Islet precursor cell (in vitro differentiated cells): ENCODE measurements at regions not wholly inside any gene's neighbourhood (a gene's known extent, or its start where the extent isn't known, plus 50 kb on each side); places are given as distances from the start of the nearest gene placed in this dataset.
"Not testable (repeated sequence)": the region's sequence is repeated elsewhere in the genome, so short reads cannot be mapped to it uniquely, and the experiment has no call there.

Experiments
- DNase-seq: peaks from one replicate; pipeline ENCODE4 v3.0.0-alpha.2; 2018

DNA sequence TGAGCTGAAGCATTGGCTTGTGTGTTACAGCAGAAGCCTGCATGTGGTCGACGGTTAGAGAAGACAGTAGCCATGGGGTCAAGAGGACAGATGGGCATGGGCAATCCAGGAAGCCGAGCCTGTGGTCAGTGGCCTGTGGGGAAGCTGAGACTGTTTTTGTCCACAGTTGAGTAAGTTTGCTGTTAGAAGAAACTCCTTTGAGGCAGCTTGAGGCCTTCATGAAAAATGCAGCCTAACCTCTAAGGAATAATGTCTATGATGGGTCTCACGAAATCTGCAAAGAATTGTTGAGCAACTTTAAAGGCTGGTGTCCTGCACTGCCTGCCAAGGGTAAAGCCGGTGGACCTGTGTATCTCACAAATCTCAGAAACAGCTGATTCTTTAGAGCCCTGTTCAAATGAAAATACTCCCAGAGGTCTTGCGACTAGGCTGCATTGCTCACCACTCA, 322.4 kb downstream of the SETD4 start:
- no peak for DNase-seq

DNA sequence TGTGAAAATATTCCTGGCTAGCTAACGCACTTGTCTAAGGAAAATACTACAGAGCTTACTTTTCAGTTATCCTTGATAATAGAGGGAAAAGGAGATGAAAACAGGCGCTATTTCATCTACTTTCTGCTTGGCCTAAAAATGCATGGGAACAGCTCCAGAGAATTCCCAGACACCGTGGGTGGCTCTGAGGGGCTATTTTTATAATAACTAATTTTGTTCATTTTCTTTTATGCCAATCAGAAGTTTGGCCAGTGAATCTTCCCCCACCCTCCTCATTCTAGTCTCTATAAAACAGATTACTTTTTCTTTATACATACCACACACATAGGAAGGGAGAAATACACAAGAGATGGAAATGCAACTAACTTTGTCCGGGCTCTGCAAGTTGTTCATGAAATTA, 322.9 kb downstream of the SETD4 start:
- DNase-seq, result no peak

DNA sequence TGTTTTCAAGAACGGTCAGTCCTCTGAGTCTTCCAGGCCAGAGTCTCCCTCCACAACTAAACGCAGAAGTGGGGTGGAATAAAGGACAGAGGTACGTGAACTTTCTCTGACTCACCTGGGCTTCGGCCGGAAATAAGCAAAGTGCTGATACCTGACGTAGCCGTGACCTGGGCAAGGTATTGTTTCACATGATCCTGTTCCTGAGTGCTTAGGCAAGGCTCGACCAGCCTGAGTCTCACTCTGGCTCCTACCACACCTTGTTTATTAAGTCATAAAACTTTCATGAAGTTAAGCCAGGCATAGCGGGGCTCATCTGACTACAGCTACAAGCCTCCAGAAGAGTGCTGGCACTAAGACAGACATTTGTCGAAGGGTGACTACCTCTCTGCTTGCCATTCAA, 327.5 kb downstream of the SETD4 start:
- no peak for DNase-seq

DNA sequence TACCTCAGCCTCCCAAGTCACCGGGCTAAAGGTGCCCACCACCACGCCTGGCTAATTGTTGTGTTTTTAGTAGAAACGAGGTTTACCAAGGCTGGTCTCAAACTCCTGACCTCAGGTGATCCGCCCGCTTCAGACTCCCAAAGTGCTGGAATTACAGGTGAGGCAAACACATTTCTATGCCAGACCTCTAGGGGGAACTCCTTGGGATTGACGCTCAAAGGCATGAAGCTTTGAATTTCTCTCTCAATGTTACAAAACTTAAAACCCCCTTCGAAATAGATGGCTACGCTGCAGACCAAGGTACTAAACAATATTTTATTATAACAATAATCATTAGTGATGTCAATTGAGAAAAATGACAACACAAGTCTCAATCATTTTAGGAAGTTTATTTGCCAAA, 330.0 kb downstream of the SETD4 start:
- DNase-seq, result no peak

DNA sequence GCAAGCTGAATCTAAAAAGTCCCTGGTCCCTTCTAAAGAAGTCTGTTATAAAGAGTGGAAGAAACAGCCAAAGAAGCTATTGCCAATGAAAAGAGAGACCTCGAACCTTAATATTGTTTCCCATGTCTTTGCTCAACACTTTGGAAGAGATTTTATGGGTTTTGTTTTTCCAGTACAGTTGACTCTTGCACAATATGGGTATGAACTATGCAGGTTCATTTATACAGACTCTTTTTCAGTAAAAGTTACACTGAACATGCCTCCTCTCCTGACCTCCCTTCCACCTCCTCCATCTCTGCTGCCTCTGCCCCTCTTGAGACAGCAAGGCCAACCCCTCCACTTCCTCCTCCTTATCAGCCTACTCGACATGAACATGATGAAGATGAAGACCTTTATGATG, 332.5 kb downstream of the SETD4 start:
- no peak for DNase-seq

DNA sequence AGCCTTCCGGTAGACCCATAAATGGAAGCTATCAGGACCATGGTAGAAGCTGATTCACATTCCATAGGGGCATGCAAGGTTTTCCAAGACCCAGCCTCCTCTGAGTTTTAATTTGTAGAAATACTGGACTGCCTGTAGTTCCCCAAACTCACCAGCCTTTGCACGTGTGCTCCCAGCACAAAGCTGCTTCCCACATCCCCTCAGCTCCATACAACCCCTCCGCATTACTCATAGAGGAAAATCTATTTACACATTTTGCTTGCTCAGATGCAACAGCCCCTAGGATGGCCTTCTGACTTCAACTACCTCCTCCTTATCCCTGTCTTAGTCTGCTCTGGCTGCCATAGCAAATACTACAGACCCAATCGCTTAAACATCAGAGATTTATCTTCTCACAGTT, 336.2 kb downstream of the SETD4 start:
- no peak for DNase-seq

DNA sequence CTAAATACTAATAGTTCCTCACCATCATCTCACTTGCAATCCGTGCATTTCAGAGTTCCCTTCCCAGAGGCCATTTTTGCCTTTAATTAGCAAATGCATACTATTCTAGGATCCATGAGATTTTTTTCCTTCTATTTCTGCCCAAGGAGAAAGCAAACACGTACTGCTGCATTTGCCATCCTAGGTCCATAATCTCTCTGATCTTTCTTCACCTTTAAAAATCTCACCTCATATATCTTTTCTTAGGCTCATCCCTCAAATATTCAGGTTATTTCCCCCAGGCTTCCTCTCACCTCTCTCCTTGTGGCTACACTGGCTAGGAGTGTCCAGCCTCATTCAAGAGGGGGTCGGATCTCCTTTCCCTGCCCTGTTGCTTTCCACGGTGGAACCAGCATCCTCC, 338.6 kb downstream of the SETD4 start:
- no peak for DNase-seq

DNA sequence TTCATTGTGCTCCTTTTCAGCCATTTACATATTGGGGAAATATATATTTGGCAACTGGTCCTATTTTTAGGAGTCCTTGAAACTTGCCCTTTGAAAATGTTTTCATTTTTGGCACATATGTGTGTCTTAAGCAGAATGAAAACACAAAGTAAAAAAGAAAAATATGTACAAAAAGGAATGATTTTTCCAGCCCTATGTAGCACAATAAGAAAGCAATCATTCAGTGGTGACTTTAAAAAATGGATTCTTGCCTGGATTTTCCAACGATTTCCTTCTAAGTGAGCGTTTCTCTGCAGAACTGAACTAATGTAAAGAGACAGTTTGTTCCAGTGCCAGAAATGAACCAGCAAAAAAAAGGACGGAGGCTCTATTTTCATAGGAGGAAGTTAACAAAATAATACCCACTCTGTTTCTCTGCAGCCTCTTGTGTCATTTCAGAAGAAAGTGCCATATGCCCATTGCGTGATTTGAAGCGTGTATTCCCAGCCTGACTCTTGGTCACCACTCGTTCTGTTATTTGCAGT, 340.1 kb downstream of the SETD4 start:
- DNase-seq, result no peak

DNA sequence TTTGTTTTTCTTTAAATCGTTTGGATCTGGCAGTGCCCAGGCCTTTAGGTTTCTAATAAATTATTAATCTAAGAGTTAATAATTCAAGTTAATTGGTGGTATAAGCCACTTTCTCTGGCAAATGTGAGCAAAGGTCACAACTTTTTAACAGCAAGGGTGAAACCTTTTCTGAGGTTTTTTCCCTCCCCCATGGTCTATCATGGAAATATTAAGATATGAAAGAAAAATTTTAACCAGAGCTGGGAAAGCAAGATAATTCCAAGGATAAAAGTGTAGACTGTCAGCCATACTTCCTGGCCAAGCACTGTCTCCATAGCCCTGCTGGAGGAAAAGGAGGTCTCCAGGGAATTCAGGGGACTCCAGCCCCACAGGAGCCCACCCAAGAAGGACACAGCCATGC, 341.2 kb downstream of the SETD4 start:
- DNase-seq, result no peak

DNA sequence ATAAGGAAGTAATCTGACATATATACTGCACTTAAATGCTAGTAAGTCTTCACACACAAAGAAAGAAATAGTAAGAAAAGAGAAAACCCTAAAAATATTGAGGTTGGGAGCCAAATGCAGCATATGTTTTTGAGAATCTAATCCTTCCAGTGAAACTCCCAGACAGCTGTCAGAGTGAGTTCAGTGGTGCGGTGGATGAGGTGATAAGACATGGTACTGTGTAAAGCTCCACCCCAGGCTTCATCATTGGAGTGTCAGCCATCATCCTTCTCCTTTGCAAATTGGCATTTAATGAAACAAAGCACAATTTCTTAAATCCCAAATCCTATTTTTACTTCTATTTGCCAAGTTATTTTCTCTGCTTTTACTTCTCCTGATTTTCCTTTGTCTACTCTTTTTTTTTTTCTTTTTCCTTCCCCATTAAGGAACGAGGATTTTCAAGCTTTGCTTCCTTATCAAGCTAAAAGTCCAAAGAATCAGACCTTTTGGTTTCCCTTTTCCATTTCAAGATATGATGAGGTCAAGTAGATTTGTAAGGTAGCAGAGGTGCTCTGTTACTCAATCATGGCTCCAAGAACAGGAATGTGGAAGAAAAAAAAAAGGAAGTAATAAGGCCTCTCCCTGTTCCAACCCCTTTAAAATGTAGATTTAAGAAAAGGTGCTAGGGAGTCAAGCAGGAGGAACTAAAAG, 343.3 kb downstream of the SETD4 start:
- DNase-seq, result no peak

DNA sequence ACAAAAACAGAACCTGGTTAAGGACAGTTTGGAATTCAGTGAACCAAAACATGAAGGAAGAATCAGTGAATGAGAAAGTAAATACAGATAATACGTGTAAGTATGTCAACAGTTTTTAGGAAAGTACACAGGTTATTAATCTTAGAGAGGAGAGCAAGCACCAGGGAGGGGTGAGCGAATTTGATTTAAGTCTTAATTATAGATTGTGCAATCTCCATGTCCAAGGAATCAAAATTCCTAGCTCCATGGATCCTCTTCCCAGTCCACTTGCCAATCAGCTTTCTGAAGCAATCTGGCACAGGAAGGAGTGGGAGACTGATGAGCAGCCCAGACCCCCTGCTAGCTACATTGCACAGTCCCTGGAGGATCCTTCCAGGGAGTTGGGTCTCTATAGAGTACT, 346.4 kb downstream of the SETD4 start:
- no peak for DNase-seq

DNA sequence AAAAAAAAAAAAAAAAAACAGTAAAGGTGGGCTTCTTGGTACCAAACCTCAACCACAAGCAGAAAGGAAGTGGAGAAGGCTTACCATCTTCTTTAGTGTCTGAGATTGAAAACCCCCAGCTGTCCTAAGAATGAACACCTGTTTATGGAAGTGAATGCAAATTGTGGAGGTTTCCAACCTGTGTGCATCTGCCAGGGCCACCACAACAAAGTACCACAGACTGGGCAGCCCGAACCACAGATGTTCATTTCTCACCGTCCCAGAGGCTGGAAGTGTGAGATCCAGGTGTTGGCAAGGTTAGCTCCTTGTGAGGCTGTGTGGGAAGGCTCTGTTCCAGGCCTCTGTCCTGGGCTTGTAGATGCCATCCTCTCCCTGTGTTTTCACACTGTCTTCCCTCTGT, 348.7 kb downstream of the SETD4 start:
- no peak for DNase-seq

DNA sequence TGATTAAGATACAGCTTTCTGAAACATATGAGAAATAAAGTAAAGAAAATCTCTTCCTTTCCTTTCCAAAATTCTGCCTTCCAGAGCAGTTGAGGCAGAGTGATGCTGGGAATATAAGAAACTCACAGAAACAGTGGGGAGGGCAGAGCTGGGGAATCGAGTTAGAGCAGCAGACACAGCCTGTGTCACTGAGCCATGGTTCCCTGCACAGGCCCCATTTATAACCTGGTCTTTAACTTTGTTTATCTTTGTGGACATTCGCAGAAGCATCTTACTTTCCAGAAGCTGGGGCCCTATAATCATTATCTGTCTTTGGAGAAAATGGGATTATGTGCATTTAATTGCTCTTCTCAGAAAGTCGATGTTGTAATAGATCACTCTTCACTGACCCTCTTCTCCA, 349.1 kb downstream of the SETD4 start:
- DNase-seq, result no peak

DNA sequence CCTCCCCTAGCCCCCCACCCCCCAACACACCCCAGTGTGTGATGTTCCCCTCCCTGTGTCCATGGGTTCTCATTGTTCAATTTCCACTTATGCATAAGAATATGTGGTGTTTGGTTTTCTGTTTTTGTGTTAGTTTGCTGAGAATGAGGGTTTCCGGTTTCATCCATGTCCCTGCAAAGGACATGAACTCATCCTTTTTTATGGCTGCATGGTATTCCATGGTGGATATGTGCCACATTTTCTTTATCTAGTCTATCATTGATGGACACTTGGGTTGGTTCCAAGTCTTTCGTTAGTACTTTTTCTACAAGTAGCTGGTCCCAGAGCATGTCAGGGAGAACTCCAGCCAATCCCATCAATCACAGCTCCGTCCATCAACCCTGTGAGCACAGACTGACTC, 350.3 kb downstream of the SETD4 start:
- DNase-seq, result not testable (repeated sequence)

DNA sequence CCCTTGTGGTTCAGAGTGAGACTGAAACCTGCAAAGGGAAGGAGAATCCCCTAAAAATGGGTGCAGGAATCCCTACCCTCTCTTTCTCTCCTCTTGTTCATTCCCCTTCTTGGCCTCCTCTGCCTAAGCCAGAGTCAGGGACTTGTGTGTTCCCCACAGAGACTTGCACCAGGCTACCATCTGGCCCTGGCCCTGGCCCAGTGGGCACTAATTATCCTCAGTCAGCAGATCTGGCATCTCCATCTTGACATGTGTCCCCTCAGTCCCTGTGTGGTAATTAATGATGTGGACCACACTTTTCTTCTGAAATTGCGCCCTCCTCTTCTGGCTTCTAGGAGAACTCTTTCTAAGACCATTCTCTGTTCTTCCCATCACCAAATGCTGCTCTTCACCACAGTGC, 354.4 kb downstream of the SETD4 start:
- DNase-seq, result no peak

DNA sequence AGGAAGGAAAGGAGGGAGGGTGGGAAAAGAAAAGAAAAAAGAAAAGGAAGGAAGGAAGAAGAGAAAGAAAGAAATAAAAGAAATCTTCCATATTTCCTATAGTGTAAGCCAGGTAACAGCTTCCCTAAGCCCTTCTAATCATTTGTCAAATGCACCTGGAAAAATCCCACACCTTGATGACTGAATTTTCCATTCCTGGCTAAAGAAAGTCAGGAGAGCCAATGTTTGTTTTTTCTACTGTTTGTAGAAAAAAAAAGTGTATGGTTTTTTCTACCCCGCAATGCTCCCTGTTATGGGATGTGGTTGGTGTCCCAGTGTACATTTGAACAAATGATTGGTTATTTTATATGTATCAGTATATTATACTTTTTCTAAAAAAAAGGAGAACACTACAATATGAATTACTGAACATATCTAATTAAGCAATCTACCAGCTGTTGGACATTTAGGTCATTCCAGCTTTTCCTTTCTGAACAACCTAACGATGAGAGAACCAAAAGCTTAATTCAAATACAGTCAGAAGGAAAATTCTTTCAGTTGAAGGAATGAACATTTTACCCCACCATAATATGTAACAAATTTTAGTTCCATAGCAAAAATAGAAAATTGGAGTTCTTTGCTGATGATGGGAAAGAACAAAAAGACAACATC, 355.0 kb downstream of the SETD4 start:
- no peak for DNase-seq

DNA sequence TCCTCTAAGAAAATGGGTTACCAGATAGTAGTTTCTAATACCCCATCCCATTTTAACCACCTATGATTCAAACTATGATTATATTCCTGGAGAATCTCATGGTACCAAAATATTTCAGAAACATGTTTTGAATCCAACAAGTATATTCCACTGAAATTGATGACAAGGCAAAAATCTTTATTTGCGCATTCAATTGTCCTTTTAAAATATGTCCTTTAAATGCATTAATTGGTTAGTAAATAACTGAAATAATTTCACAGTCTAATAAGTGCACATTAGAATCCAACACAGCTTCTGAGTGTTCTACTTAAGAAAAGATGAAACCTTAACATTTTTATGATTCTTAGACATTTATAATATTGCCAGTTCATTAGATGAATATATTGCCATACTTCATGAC, 356.6 kb downstream of the SETD4 start:
- DNase-seq, result no peak

DNA sequence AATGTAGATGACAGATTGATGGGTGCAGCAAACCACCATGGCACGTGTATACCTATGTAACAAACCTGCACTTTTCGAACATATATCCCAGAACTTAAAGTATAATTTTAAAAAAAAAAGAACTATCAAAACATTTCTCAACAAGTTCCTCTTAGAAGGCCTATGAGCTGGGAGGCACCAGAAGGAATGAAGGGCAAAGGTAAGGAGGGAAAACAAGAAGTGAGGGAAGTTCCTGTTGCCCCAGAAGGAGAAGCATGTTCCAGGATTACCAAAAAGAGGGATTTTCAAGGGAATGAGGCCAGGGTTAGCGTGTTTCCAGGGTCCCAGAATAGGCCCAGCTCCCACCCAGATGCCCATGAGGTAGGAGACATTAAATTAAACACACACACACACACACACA, 361.0 kb downstream of the SETD4 start:
- DNase-seq, result no peak

DNA sequence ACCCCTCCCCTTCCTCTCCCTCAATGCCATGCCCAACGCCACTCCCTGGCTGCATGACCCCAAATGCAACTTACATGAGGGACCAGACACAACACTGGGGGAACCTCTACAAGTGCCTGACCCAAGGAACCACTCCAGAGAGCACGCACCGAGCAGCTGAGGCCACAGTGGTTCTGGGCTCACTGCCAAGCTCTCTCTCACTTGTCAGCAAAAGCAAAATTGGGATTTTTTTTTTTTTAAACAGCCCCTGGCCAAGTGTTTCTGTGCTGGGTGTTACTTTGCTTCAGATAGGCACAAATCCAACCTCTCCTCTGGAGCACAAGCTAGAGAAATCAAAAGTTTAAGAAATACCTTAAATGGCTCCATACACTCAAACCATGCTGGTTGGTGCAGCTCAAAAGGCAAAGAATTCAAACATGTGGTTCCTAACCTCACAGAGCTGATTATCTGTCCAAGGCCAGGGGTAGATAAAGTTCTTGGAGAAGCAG, 363.0 kb downstream of the SETD4 start:
- DNase-seq, result no peak

DNA sequence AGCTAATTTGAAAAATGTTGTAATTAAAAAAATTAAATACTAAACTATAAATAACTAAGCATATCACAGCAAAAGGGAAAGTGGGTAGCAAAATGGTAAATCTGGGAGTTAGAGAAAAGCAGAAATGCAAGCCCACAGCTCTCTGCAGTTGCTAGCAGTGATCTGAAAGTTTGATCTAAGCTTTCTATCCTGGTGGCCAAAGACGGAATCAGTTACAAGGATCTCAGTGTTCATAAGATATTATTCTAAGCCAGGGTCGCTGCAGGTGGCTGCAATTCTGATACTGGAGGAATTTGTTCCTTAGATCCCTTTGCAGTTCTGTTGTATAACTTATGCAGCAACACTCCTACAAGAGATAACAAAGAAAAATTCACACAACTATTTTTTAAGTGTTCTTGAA, 363.7 kb downstream of the SETD4 start:
- no peak for DNase-seq

DNA sequence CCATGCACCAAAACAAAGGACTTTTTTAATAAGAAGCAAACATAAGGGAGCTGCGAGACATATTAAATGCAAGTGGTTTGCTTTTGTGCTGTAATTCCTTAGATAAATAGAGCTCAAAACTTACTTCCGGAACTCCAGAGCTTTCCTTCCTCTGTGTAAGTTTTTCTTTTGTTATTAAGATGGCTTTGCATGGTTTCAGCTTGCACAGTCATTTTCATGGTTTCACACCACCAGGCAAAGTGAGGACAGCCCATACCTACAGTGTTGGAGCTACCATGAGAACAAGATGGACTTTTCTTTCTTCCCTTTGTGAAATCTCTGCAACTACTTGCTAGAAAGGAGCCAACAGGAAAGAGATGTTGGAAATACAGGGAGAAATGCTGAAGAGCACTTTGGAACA, 368.0 kb downstream of the SETD4 start:
- no peak for DNase-seq

DNA sequence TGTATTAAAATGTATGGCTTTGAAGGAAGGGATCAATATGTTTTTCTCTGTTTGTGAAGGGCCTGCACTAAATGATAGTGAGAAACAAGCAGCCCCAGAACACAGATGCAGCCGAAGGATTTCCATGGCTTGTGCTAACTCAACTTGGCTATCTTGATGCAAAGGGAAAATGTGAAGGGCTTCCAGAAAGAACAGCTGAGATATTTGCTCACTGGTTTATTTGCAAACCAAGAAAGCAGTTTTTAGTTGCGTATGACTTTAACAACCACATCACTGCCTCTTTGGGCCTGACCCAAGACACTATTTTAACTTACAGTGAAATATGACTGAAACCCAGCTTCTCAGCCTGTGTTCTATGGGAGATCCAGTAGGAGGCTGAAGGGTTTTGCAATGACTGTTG, 369.9 kb downstream of the SETD4 start:
- no peak for DNase-seq

DNA sequence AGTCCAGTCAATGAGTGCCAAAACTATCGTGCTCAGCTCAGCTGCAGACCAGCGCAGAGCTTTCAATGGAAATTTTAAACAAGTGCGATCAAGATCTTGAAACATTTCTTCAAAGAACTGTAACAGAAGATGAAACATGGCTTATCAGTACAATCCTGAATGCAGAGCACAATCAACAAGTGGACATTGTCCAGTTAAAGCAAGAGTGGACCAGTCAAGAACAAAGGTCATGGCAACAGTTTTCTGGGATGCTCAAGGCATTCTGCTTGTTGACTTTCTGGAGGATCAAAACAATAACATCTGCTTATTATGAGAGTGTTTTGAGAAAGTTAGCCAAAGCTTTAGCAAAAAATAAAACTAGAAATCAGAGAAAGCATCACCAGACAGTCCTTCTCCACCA, 374.2 kb downstream of the SETD4 start:
- DNase-seq, result no peak

DNA sequence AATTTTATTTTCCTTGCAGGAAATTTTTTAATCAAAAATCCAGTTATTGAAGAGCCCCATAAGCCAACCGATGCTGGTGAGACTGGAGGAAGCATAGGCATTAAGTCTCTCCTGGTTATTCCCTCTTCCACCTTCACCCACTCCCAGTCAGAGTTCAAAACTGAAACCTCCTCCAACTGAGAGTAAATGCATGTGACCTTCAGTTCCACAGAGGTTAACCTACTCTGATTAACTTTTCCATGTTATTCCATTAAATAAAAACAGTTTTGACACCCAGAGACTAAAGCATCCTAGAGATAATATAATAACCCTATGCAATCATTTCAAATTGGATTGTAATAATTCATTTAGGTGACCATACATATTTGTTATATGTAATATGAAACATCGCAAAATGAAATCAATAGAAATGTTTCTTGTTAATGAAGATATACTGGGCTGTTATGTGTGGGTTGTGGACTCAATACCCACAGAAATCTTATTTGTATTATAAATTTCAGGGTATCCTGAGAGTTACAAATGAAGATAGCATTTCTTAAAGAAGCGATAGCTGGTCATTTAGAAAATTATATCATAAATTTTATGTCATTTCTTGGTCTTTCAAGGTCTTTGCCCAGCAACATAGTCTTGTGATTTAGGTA, 376.5 kb downstream of the SETD4 start:
- no peak for DNase-seq
